Hepatocyte (in vitro differentiated cells): ENCODE measurements at regions not wholly inside any gene's neighbourhood (a gene's known extent, or its start where the extent isn't known, plus 50 kb on each side); places are given as distances from the start of the nearest gene placed in this dataset.

ENCODE experiments used
- DNase-seq: peaks from one replicate; pipeline ENCODE4 v3.0.0-alpha.2; 2016; ENCODE audit warnings: low spot score
- H2AFZ ChIP-seq: fragments of 200-600 bp; sonication (generic); 2 replicates; pipeline ENCODE4 v1.6.0; 2016; ENCODE audit warnings: antibody characterized with exemption, mild to moderate bottlenecking
- H3K27ac ChIP-seq: fragments of 200-600 bp; sonication (generic); 2 replicates; pipeline ENCODE4 v1.5.1; 2016; ENCODE audit warnings: mild to moderate bottlenecking
- H3K27me3 ChIP-seq: fragments of 200-600 bp; sonication (generic); 2 replicates; pipeline ENCODE4 v1.6.1; 2016
- H3K36me3 ChIP-seq: fragments of 200-600 bp; sonication (generic); replicated peaks from 2 replicates; pipeline ENCODE4 v1.5.1; 2016; ENCODE audit warnings: low read depth; ENCODE audit not compliant: insufficient read depth
- H3K4me1 ChIP-seq: fragments of 200-600 bp; sonication (generic); 2 replicates; pipeline ENCODE4 v1.5.1; 2016; ENCODE audit warnings: mild to moderate bottlenecking, moderate library complexity; ENCODE audit not compliant: insufficient read depth
- H3K4me2 ChIP-seq: fragments of 200-600 bp; sonication (generic); 2 replicates; pipeline ENCODE4 v1.6.0; 2016
- H3K4me3 ChIP-seq: fragments of 200-600 bp; sonication (generic); 2 replicates; pipeline ENCODE4 v1.5.1; 2016; ENCODE audit warnings: mild to moderate bottlenecking
- H3K79me2 ChIP-seq: fragments of 200-600 bp; sonication (generic); 2 replicates; pipeline ENCODE4 v1.6.0; 2017; ENCODE audit warnings: mild to moderate bottlenecking
- H3K9me2 ChIP-seq: fragments of 200-600 bp; sonication (generic); replicated peaks from 2 replicates; pipeline ENCODE4 v1.6.0; 2017; ENCODE audit warnings: mild to moderate bottlenecking; ENCODE audit not compliant: insufficient read depth
- H3K9me3 ChIP-seq: fragments of 200-600 bp; sonication (generic); 2 replicates; pipeline ENCODE4 v1.5.1; 2016; ENCODE audit warnings: low read depth, mild to moderate bottlenecking
- H4K20me1 ChIP-seq: fragments of 200-600 bp; sonication (generic); 2 replicates; pipeline ENCODE4 v1.6.0; 2016; ENCODE audit warnings: mild to moderate bottlenecking; ENCODE audit not compliant: insufficient read depth, poor library complexity, severe bottlenecking
- CTCF ChIP-seq: fragments of 200-600 bp; sonication (generic); IDR thresholded peaks from 2 replicates; pipeline ENCODE4 v1.5.1; 2016; ENCODE audit warnings: antibody characterized with exemption, mild to moderate bottlenecking; ENCODE audit not compliant: poor library complexity
- EZH2 ChIP-seq: fragments of 200-600 bp; sonication (generic); IDR thresholded peaks from 2 replicates; pipeline ENCODE4 v1.6.1; 2016; ENCODE audit warnings: antibody characterized with exemption, mild to moderate bottlenecking, borderline replicate concordance
- EZH2phosphoT487 ChIP-seq: fragments of 200-600 bp; sonication (generic); IDR thresholded peaks from one replicate; pipeline ENCODE4 v1.6.1; 2018; ENCODE audit warnings: antibody characterized with exemption, mild to moderate bottlenecking, low read depth, moderate library complexity; ENCODE audit not compliant: unreplicated experiment, severe bottlenecking
- WGBS: methylation state at CpG from one replicate; pipeline ENCODE4 v1.1.6; 2016; ENCODE audit warnings: low lambda C conversion rate; ENCODE audit errors: missing lambda C conversion rate; 5-methylcytosine and 5-hydroxymethylcytosine counted together

DNA sequence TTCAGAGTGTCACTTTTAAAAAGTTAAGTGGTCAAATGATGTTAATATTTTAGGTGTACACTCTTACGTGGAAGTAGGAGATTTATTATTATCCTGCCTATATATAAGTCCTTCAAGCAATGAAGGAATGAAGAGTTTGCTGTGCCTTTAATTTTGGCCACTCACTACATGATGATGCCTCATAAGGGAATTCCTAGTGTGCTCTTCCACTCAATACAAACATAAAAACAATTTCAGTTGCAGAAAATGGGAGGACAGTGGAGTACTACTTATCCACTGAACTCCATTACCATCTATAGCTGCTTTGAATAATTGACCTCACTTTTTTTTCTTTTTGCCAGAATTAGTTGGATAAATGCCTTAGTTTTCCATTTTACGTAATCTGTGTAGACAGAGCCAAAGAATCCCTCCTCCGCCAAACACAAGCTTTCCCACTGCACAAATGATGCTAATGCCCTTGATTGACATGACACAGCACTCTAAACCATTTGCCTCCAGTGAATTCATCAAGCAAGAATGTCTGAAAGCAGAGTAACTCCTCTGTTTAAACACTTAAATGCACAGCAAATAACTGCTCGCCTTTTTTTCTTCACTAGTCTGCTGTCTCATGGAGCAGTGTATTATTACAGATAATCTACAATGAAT, 751.1 kb upstream of the FANCL start:
- H2AFZ ChIP-seq = no peak overlapping the region
- H3K27me3 ChIP-seq = no peaks in the 10 kb centered on the region
- H4K20me1 ChIP-seq = no peaks in the 10 kb centered on the region
- H3K9me3 ChIP-seq = no peaks in the 10 kb centered on the region
- H3K36me3 ChIP-seq = no peaks in the 10 kb centered on the region
- no peaks in the 10 kb centered on the region for H3K4me1 ChIP-seq
- no peak overlapping the region for H3K4me2 ChIP-seq
- no peaks in the 10 kb centered on the region for H3K9me2 ChIP-seq
- 50% methylated on average over 4 of the region's 4 CpGs for WGBS
- H3K4me3 ChIP-seq = no peak overlapping the region
- no peak for DNase-seq
- H3K27ac ChIP-seq = no peak overlapping the region
- no peaks in the 10 kb centered on the region for H3K79me2 ChIP-seq
- TF ChIP-seq EZH2phosphoT487 (no peak), CTCF (no peak), EZH2 (no peak)

DNA sequence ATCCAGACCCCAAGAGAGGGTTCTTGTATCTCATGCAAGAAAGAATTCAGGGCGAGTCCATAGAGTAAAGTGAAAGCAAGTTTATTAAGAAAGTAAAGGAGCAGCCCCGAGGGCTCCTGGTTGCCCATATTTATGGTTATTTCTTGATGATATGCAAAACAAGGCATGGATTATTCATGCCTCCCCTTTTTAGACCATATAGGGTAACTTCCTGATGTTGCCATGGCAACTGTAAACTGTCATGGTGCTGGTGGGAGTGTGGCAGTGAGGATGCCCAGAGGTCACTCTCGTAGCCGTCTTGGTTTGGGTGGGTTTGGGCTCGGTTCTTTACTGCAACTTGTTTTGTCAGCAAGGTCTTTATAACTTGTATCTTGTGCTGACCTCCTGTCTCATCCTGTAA, 750.2 kb upstream of the FANCL start:
- H3K9me3 ChIP-seq = no peaks in the 10 kb centered on the region

GRCh38 chr2:58985541-58985940, 744.4 kb upstream of the FANCL start:
- H3K4me3 ChIP-seq = no peak overlapping the region
- no peak overlapping the region for H3K4me2 ChIP-seq
- H4K20me1 ChIP-seq = no peaks in the 10 kb centered on the region
- H3K36me3 ChIP-seq = no peaks in the 10 kb centered on the region
- no peaks in the 10 kb centered on the region for H3K9me2 ChIP-seq
- H2AFZ ChIP-seq = no peak overlapping the region
- no peaks in the 10 kb centered on the region for H3K9me3 ChIP-seq
- H3K4me1 ChIP-seq = no peaks in the 10 kb centered on the region
- WGBS = 87% methylated on average over 2 of the region's 2 CpGs
- H3K27me3 ChIP-seq = no peaks in the 10 kb centered on the region
- no peak for DNase-seq
- no peak overlapping the region for H3K27ac ChIP-seq
- no peaks in the 10 kb centered on the region for H3K79me2 ChIP-seq
- TF ChIP-seq CTCF (no peak), EZH2phosphoT487 (no peak), EZH2 (no peak)

More for the DNA sequence above, 750.2 kb upstream of the FANCL start:
- Histone ChIP-seq H3K4me2 (no peak overlapping the region), H3K27ac (no peak overlapping the region), H4K20me1 (no peaks in the 10 kb centered on the region), H3K4me1 (no peaks in the 10 kb centered on the region), H3K36me3 (no peaks in the 10 kb centered on the region), H3K27me3 (no peaks in the 10 kb centered on the region), H3K4me3 (no peak overlapping the region), H2AFZ (no peak overlapping the region), H3K79me2 (no peaks in the 10 kb centered on the region), H3K9me2 (no peaks in the 10 kb centered on the region)
- 75% methylated on average over 5 of the region's 5 CpGs for WGBS
- DNase-seq = no peak
- TF ChIP-seq CTCF (no peak), EZH2phosphoT487 (no peak), EZH2 (no peak)
